ENCODE measurements at regions not wholly inside any gene's neighbourhood (a gene's known extent, or its start where the extent isn't known, plus 50 kb on each side); places are given as distances from the start of the nearest gene placed in this dataset. TPM values are rescaled to one million over a fixed set of nuclear protein-coding genes. Genes with fewer than 3 reads are reported as not detected.

- Histone ChIP-seq H2AK5ac (ENCODE audit: low read length, severe bottlenecking) (no peak overlapping the region), H2BK5ac (ENCODE audit: low read depth, low read length, poor library complexity, severe bottlenecking) (no peak overlapping the region), H3K4me1 (ENCODE audit: control insufficient read depth, insufficient read depth, low read depth, low read length) (no peaks in the 10 kb centered on the region), H3K9me3 (ENCODE audit: control insufficient read depth, low read length) (no peaks in the 10 kb centered on the region), H3K23ac (ENCODE audit: low read length in 2 of 2) (no peak overlapping the region), H2BK15ac (ENCODE audit: low read depth, poor library complexity, severe bottlenecking) (no peak overlapping the region), H3K4me3 (ENCODE audit: insufficient read depth in 1 of 2, low read depth in 1 of 2, low read length in 2 of 2) (no peak overlapping the region), H3K27me3 (ENCODE audit: control insufficient read depth in 1 of 2, insufficient read depth in 1 of 2, low read length in 2 of 2) (peaks cover 0 to 8% of the 10 kb centered on the region in 2 experiments), H4K91ac (ENCODE audit: low read length) (no peak overlapping the region), H3K9ac (ENCODE audit: low read length) (no peak overlapping the region), H4K8ac (ENCODE audit: low read length) (no peak overlapping the region), H2AFZ (ENCODE audit: low read depth, low read length) (no peak overlapping the region), H3K36me3 (ENCODE audit: control insufficient read depth in 1 of 2, insufficient read depth in 2 of 2, low read depth in 1 of 2, low read length in 2 of 2) (no peaks in the 10 kb centered on the region), H3K27ac (ENCODE audit: low read length, poor library complexity, severe bottlenecking) (no peak overlapping the region), H2BK120ac (ENCODE audit: low read depth, low read length) (no peak overlapping the region), H2BK12ac (ENCODE audit: low read length in 2 of 2) (no peak overlapping the region), H3K14ac (ENCODE audit: low read length in 2 of 2) (no peak overlapping the region), H3K79me1 (replicated peaks; ENCODE audit: low read length, poor library complexity, severe bottlenecking) (no peaks in the 10 kb centered on the region), H3K4me2 (ENCODE audit: low read length, poor library complexity, severe bottlenecking) (no peak overlapping the region), H3K4ac (ENCODE audit: low read depth in 1 of 2, low read length in 2 of 2) (no peak overlapping the region), H3K18ac (ENCODE audit: low read depth in 1 of 2, low read length in 2 of 2) (no peak overlapping the region)
- 59% methylated on average over 1 of the region's 1 CpG for WGBS
- DNase-seq, result no peak
These were observed 61.0 kb upstream of the RRP15 start for GRCh38 chr1:218224101-218224500.

- Histone ChIP-seq H3K36me3 (ENCODE audit: control insufficient read depth in 1 of 2, insufficient read depth in 2 of 2, low read depth in 1 of 2, low read length in 2 of 2) (no peaks in the 10 kb centered on the region), H2BK12ac (ENCODE audit: low read length in 2 of 2) (no peak overlapping the region)
These were observed 59.1 kb upstream of the RRP15 start for GRCh38 chr1:218226005-218226404.

More at GRCh38 chr1:218226005-218226404, 59.1 kb upstream of the RRP15 start:
- Histone ChIP-seq H3K9ac (ENCODE audit: low read length) (no peak overlapping the region), H4K8ac (ENCODE audit: low read length) (no peak overlapping the region), H2AFZ (ENCODE audit: low read depth, low read length) (no peak overlapping the region), H2AK5ac (ENCODE audit: low read length, severe bottlenecking) (no peak overlapping the region), H3K14ac (ENCODE audit: low read length in 2 of 2) (no peak overlapping the region), H3K27ac (ENCODE audit: low read length, poor library complexity, severe bottlenecking) (no peak overlapping the region), H3K9me3 (ENCODE audit: control insufficient read depth, low read length) (no peaks in the 10 kb centered on the region), H3K4ac (ENCODE audit: low read depth in 1 of 2, low read length in 2 of 2) (no peak overlapping the region), H4K91ac (ENCODE audit: low read length) (no peak overlapping the region), H3K4me1 (ENCODE audit: control insufficient read depth, insufficient read depth, low read depth, low read length) (no peaks in the 10 kb centered on the region), H3K23ac (ENCODE audit: low read length in 2 of 2) (no peak overlapping the region), H3K18ac (ENCODE audit: low read depth in 1 of 2, low read length in 2 of 2) (no peak overlapping the region), H3K27me3 (ENCODE audit: control insufficient read depth in 1 of 2, insufficient read depth in 1 of 2, low read length in 2 of 2) (no peaks in the 10 kb centered on the region), H3K79me1 (replicated peaks; ENCODE audit: low read length, poor library complexity, severe bottlenecking) (no peaks in the 10 kb centered on the region), H2BK15ac (ENCODE audit: low read depth, poor library complexity, severe bottlenecking) (no peak overlapping the region), H3K4me3 (ENCODE audit: insufficient read depth in 1 of 2, low read depth in 1 of 2, low read length in 2 of 2) (no peak overlapping the region), H3K4me2 (ENCODE audit: low read length, poor library complexity, severe bottlenecking) (no peak overlapping the region), H2BK120ac (ENCODE audit: low read depth, low read length) (no peak overlapping the region), H2BK5ac (ENCODE audit: low read depth, low read length, poor library complexity, severe bottlenecking) (no peak overlapping the region)
- WGBS, result 90% methylated on average over 4 of the region's 5 CpGs
- no peak for DNase-seq

Small RNAs in the stretch of these regions (small RNA-seq; reads per million reads assigned to genes)
- not detected for gene RNU1-141P (ENCODE audit: low read depth)

Measured in mesenchymal stem cell (in vitro differentiated cells and primary cell).